Left lung (tissue), 4 donors: ENCODE measurements at regions not wholly inside any gene's neighbourhood (a gene's known extent, or its start where the extent isn't known, plus 50 kb on each side); places are given as distances from the start of the nearest gene placed in this dataset.

Experiments
- ATAC-seq: fragments of 200-7000 bp; cut with Tn5 transposase; one replicate; pipeline ENCODE4 v1.9.1; 2020; ENCODE audit warnings: moderate library complexity
- DNase-seq, 4 donors: peaks; one replicate each; pipeline ENCODE4 v3.0.0-alpha.2; 2013 to 2020
- H3K27ac ChIP-seq, 2 donors: fragments of 200-600 bp; sonication (generic) in 1 of 2; one replicate each; pipeline versions ENCODE4 v1.5.0 to v1.8.0; 2020 to 2021
- H3K27me3 ChIP-seq, 2 donors: fragments of 200-600 bp; sonication (generic) in 1 of 2; one replicate each; pipeline versions ENCODE4 v1.5.0 to v1.8.0; 2020 to 2021
- H3K36me3 ChIP-seq, 2 donors: fragments of 200-600 bp; sonication (generic) in 1 of 2; one replicate each; pipeline versions ENCODE4 v1.5.0 to v1.8.0; 2020 to 2021
- H3K4me1 ChIP-seq, 2 donors: fragments of 200-600 bp; one replicate each; pipeline ENCODE4 v1.8.0; 2021
- H3K4me3 ChIP-seq, 2 donors: fragments of 200-600 bp; sonication (generic) in 1 of 2; one replicate each; pipeline versions ENCODE4 v1.5.0 to v1.8.0; 2020 to 2021; ENCODE audit warnings: mild to moderate bottlenecking in 1 of 2
- H3K9me3 ChIP-seq, 2 donors: fragments of 200-600 bp; sonication (generic) in 1 of 2; one replicate each; pipeline versions ENCODE4 v1.5.0 to v1.8.0; 2020 to 2021
- CTCF ChIP-seq, 2 donors: fragments of 200-600 bp; sonication (generic) in 1 of 2; IDR thresholded peaks; one replicate each; pipeline versions ENCODE4 v1.5.0 to v1.8.0; 2021; ENCODE audit warnings: antibody characterized with exemption in 2 of 2
- intact Hi-C, 2 donors: fragments of 100-400 bp; cut with DNase I; formaldehyde crosslinking; loops; one replicate each; pipeline versions ENCODE4 v1.11.2 to v1.14.2; 2022
- donor health status: DM: no; HTN: yes; CAD: no.
- donor health status: DM: no; HTN: no; CAD: no.

GRCh38 chr2:172358691-172359556, 68.5 kb upstream of the ITGA6 start:
- peak in 1 of 4 donors; percentile 36 for DNase-seq

DNA sequence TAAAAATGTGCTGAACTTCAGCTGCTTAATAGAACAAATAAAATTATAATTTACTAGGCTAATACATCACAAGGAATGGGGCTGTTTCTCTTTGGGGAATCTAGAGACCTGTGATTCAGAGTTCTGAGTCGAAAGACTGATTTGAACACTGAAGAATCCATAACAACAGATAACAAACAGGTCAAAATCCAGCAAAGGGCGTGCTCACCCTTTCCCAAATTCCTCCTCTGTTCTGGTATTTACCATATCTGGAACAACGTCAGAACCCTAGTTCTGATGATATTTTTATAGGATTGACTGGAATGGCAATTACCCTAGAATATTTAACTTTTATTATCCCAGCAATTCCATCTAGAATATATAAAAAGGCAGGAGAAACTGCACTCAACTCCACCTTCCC, 66.0 kb upstream of the ITGA6 start:
- TF ChIP-seq CTCF (IDR thresholded peaks at IDR 0.05), result no peak
- no peaks in the 10 kb centered on the region for H3K27me3 ChIP-seq
- intact Hi-C loops, result no loop called here

More at GRCh38 chr2:172358691-172359556, 68.5 kb upstream of the ITGA6 start:
- no peaks in the 10 kb centered on the region for H3K9me3 ChIP-seq
- no peak for ATAC-seq
- no peak for TF ChIP-seq CTCF (IDR thresholded peaks at IDR 0.05)
- no peak overlapping the region for H3K27ac ChIP-seq
- H3K36me3 ChIP-seq, result no peaks in the 10 kb centered on the region
- H3K4me3 ChIP-seq, result no peak overlapping the region
- intact Hi-C loops, result no loop called here
- H3K27me3 ChIP-seq, result no peaks in the 10 kb centered on the region
- no peaks in the 10 kb centered on the region for H3K4me1 ChIP-seq

DNA sequence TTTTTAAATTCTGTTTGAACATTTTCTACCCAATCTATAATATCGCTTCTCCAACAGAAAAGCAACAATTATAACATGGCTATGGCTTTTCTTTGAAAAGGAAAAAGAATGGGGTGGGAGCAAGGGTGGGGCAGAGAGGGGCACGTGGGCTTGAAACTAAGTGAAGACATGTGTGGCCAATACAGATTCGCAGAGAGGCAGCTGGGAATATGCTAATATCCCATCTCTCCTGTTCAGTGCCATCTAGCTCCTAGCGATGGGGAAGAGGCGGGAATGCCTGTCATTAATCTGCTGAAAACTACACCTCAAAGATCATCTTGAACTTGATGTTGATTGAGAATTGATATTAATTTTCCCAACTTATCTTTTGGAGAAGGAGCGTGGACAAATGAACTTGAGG, 65.5 kb upstream of the ITGA6 start:
- H3K4me1 ChIP-seq, result no peaks in the 10 kb centered on the region
- no peaks in the 10 kb centered on the region for H3K36me3 ChIP-seq
- TF ChIP-seq CTCF (IDR thresholded peaks at IDR 0.05), result no peak
- DNase-seq (no peak), ATAC-seq (no peak)
- no peaks in the 10 kb centered on the region for H3K9me3 ChIP-seq
- H3K4me3 ChIP-seq, result no peak overlapping the region
- intact Hi-C loops, result no loop called here
- H3K27ac ChIP-seq, result no peak overlapping the region
- H3K27me3 ChIP-seq, result no peaks in the 10 kb centered on the region

More for the DNA sequence above, 66.0 kb upstream of the ITGA6 start:
- no peak overlapping the region for H3K4me3 ChIP-seq
- no peaks in the 10 kb centered on the region for H3K9me3 ChIP-seq
- no peaks in the 10 kb centered on the region for H3K4me1 ChIP-seq
- DNase-seq, result no peak
- no peak for ATAC-seq
- H3K36me3 ChIP-seq, result no peaks in the 10 kb centered on the region
- no peak overlapping the region for H3K27ac ChIP-seq

- Histone ChIP-seq H3K36me3 (no peaks in the 10 kb centered on the region), H3K9me3 (peaks cover 0 to 9% of the 10 kb centered on the region in 2 donors), H3K4me3 (no peak overlapping the region), H3K27ac (no peak overlapping the region), H3K4me1 (no peaks in the 10 kb centered on the region), H3K27me3 (no peaks in the 10 kb centered on the region)
- no peak for DNase-seq
- ATAC-seq, result no peak
- no peak for TF ChIP-seq CTCF (IDR thresholded peaks at IDR 0.05)
- intact Hi-C loops, result no loop called here
These were observed 63.1 kb upstream of the ITGA6 start for GRCh38 chr2:172364261-172364660.

GRCh38 chr2:172366596-172367150, 60.7 kb upstream of the ITGA6 start:
- Histone ChIP-seq H3K4me3 (no peak overlapping the region), H3K27ac (no peak overlapping the region), H3K9me3 (peaks cover 0 to 12% of the 10 kb centered on the region in 2 donors), H3K27me3 (no peaks in the 10 kb centered on the region), H3K36me3 (no peaks in the 10 kb centered on the region), H3K4me1 (no peaks in the 10 kb centered on the region)
- ATAC-seq, result no peak
- intact Hi-C loops, result no loop called here
- DNase-seq, result no peak
- TF ChIP-seq CTCF (IDR thresholded peaks at IDR 0.05), result no peak
